C4-2B (cell line): ENCODE measurements at regions not wholly inside any gene's neighbourhood (a gene's known extent, or its start where the extent isn't known, plus 50 kb on each side); places are given as distances from the start of the nearest gene placed in this dataset.

ENCODE experiments used
- CTCF ChIP-seq: fragments of 450-650 bp; conservative IDR thresholded peaks from 2 replicates; pipeline ENCODE4 v1.5.1; 2017; ENCODE audit warnings: mild to moderate bottlenecking
- ZFX ChIP-seq: fragments of 450-650 bp; IDR thresholded peaks from 2 replicates; pipeline ENCODE4 v1.6.1; 2017

- TF ChIP-seq CTCF (no peak), ZFX (no peak)
These were observed 444.8 kb downstream of the ADAMTS20 start for GRCh38 chr12:43107026-43107775.
